Astrocyte (in vitro differentiated cells and primary cell): ENCODE measurements at regions not wholly inside any gene's neighbourhood (a gene's known extent, or its start where the extent isn't known, plus 50 kb on each side); places are given as distances from the start of the nearest gene placed in this dataset.

Experiments
- CTCF ChIP-seq: IDR thresholded peaks from 2 replicates; pipeline ENCODE4 v1.5.1; 2011; ENCODE audit warnings: low read depth, mild to moderate bottlenecking, inconsistent platforms, low read length, moderate library complexity; ENCODE audit not compliant: insufficient read depth
- EZH2 ChIP-seq: IDR thresholded peaks from 2 replicates; pipeline ENCODE4 v1.6.1; 2012; ENCODE audit warnings: mild to moderate bottlenecking, low read length, inconsistent platforms; ENCODE audit not compliant: insufficient read depth

DNA sequence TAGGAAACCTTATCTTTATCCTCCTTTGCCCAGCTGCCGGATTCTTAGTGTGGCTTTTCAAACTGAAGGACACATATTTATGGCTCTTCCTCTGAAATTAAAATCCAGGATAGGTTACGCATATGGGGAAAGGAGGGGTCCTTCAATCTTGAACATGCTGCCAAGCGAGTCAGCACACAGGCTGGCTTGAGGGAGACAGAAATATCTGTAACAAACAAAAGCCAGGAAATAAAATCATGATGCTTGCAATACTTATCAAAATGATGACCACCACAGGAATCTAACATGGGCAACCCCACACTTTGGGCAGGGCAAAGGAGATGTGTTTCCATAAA is 196.4 kb upstream of the LDB2 start:
- TF ChIP-seq CTCF (no peak), EZH2 (no peak)
